ENCODE measurements at regions not wholly inside any gene's neighbourhood (a gene's known extent, or its start where the extent isn't known, plus 50 kb on each side); places are given as distances from the start of the nearest gene placed in this dataset.

GRCh38 chr14:88929656-88930436 is 105.4 kb downstream of the TTC8 start:
- TF ChIP-seq EP300 (IDR thresholded peaks at IDR 0.05) (no peak), POLR2A (IDR thresholded peaks at IDR 0.05) (no peak), CTCF (IDR thresholded peaks at IDR 0.05) (no peak), POLR2AphosphoS5 (IDR thresholded peaks at IDR 0.05) (no peak)

Data from suprapubic skin (tissue), 4 donors.